H1 (cell line): ENCODE measurements at regions not wholly inside any gene's neighbourhood (a gene's known extent, or its start where the extent isn't known, plus 50 kb on each side); places are given as distances from the start of the nearest gene placed in this dataset.

ENCODE experiments used
- JUND ChIP-seq: IDR thresholded peaks from 2 replicates; pipeline ENCODE4 v1.6.1; 2011; ENCODE audit warnings: mild to moderate bottlenecking, improper control_type of control experiment, low read length
- NRF1 ChIP-seq: IDR thresholded peaks from 2 replicates; pipeline ENCODE4 v1.6.1; 2011; ENCODE audit warnings: mild to moderate bottlenecking, low read depth, low read length, improper control_type of control experiment
- POU5F1 ChIP-seq: IDR thresholded peaks from 2 replicates; pipeline ENCODE4 v1.6.1; 2011; ENCODE audit warnings: low read depth, mild to moderate bottlenecking, low read length, moderate library complexity
- YY1 ChIP-seq: IDR thresholded peaks from 2 replicates; pipeline ENCODE4 v1.6.1; 2011; ENCODE audit warnings: low read depth, mild to moderate bottlenecking, low read length
- TF ChIP-seq, protein P1 (sequence below): fragments of 300-600 bp; sonication (generic); IDR thresholded peaks from 2 replicates; pipeline ENCODE4 v1.7.1; 2012; ENCODE audit warnings: low read length, moderate library complexity, mild to moderate bottlenecking, inconsistent platforms; ENCODE audit not compliant: insufficient replicate concordance
- TF ChIP-seq, protein P2 (sequence below): IDR thresholded peaks from 2 replicates; pipeline ENCODE4 v1.6.1; 2011; ENCODE audit warnings: low read depth, mild to moderate bottlenecking, low read length; ENCODE audit not compliant: insufficient read depth

DNA sequence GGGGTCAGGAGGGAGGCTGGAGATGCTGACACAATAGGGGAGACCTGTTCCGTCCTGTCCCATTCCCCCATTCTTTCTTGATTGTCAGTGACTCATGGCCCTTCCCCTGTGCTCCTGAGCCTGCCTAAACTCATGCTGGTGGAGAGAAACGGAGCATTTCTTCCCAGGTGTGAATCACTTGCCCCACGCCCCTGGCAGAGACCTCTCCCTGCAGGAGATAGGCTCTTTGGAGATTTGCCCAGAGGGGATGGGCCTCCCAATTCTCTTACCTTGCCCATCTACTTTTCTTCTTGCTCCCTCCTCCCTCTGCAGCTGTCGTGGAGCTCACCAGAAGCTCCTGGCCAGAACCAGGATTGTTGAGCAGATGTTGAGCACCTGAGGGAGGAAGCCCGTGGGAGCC lies 121.9 kb upstream of the OR9Q1 start (continued):
- TF ChIP-seq, protein P1, sequence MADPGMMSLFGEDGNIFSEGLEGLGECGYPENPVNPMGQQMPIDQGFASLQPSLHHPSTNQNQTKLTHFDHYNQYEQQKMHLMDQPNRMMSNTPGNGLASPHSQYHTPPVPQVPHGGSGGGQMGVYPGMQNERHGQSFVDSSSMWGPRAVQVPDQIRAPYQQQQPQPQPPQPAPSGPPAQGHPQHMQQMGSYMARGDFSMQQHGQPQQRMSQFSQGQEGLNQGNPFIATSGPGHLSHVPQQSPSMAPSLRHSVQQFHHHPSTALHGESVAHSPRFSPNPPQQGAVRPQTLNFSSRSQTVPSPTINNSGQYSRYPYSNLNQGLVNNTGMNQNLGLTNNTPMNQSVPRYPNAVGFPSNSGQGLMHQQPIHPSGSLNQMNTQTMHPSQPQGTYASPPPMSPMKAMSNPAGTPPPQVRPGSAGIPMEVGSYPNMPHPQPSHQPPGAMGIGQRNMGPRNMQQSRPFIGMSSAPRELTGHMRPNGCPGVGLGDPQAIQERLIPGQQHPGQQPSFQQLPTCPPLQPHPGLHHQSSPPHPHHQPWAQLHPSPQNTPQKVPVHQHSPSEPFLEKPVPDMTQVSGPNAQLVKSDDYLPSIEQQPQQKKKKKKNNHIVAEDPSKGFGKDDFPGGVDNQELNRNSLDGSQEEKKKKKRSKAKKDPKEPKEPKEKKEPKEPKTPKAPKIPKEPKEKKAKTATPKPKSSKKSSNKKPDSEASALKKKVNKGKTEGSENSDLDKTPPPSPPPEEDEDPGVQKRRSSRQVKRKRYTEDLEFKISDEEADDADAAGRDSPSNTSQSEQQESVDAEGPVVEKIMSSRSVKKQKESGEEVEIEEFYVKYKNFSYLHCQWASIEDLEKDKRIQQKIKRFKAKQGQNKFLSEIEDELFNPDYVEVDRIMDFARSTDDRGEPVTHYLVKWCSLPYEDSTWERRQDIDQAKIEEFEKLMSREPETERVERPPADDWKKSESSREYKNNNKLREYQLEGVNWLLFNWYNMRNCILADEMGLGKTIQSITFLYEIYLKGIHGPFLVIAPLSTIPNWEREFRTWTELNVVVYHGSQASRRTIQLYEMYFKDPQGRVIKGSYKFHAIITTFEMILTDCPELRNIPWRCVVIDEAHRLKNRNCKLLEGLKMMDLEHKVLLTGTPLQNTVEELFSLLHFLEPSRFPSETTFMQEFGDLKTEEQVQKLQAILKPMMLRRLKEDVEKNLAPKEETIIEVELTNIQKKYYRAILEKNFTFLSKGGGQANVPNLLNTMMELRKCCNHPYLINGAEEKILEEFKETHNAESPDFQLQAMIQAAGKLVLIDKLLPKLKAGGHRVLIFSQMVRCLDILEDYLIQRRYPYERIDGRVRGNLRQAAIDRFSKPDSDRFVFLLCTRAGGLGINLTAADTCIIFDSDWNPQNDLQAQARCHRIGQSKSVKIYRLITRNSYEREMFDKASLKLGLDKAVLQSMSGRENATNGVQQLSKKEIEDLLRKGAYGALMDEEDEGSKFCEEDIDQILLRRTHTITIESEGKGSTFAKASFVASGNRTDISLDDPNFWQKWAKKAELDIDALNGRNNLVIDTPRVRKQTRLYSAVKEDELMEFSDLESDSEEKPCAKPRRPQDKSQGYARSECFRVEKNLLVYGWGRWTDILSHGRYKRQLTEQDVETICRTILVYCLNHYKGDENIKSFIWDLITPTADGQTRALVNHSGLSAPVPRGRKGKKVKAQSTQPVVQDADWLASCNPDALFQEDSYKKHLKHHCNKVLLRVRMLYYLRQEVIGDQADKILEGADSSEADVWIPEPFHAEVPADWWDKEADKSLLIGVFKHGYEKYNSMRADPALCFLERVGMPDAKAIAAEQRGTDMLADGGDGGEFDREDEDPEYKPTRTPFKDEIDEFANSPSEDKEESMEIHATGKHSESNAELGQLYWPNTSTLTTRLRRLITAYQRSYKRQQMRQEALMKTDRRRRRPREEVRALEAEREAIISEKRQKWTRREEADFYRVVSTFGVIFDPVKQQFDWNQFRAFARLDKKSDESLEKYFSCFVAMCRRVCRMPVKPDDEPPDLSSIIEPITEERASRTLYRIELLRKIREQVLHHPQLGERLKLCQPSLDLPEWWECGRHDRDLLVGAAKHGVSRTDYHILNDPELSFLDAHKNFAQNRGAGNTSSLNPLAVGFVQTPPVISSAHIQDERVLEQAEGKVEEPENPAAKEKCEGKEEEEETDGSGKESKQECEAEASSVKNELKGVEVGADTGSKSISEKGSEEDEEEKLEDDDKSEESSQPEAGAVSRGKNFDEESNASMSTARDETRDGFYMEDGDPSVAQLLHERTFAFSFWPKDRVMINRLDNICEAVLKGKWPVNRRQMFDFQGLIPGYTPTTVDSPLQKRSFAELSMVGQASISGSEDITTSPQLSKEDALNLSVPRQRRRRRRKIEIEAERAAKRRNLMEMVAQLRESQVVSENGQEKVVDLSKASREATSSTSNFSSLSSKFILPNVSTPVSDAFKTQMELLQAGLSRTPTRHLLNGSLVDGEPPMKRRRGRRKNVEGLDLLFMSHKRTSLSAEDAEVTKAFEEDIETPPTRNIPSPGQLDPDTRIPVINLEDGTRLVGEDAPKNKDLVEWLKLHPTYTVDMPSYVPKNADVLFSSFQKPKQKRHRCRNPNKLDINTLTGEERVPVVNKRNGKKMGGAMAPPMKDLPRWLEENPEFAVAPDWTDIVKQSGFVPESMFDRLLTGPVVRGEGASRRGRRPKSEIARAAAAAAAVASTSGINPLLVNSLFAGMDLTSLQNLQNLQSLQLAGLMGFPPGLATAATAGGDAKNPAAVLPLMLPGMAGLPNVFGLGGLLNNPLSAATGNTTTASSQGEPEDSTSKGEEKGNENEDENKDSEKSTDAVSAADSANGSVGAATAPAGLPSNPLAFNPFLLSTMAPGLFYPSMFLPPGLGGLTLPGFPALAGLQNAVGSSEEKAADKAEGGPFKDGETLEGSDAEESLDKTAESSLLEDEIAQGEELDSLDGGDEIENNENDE = no peak
- TF ChIP-seq JUND (no peak), YY1 (no peak), NRF1 (no peak), POU5F1 (no peak)
- TF ChIP-seq, protein P2, sequence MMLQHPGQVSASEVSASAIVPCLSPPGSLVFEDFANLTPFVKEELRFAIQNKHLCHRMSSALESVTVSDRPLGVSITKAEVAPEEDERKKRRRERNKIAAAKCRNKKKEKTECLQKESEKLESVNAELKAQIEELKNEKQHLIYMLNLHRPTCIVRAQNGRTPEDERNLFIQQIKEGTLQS = no peak
